ENCODE measurements at regions not wholly inside any gene's neighbourhood (a gene's known extent, or its start where the extent isn't known, plus 50 kb on each side); places are given as distances from the start of the nearest gene placed in this dataset.

- Histone ChIP-seq H3K27ac (no peak overlapping the region), H3K4me3 (no peak overlapping the region)
Observed at GRCh38 chr18:1455605-1456004, 550.9 kb downstream of the ADCYAP1 start.

- Histone ChIP-seq H3K4me3 (no peak overlapping the region), H3K27ac (no peak overlapping the region)
Observed at GRCh38 chr18:1458547-1458946, 553.9 kb downstream of the ADCYAP1 start.

- Histone ChIP-seq H3K4me3 (no peak overlapping the region), H3K27ac (no peak overlapping the region)
Observed at GRCh38 chr18:1463981-1464380, 559.3 kb downstream of the ADCYAP1 start.

- Histone ChIP-seq H3K27ac (no peak overlapping the region), H3K4me3 (no peak overlapping the region)
Observed at GRCh38 chr18:1464444-1465217, 560.0 kb downstream of the ADCYAP1 start.

DNA sequence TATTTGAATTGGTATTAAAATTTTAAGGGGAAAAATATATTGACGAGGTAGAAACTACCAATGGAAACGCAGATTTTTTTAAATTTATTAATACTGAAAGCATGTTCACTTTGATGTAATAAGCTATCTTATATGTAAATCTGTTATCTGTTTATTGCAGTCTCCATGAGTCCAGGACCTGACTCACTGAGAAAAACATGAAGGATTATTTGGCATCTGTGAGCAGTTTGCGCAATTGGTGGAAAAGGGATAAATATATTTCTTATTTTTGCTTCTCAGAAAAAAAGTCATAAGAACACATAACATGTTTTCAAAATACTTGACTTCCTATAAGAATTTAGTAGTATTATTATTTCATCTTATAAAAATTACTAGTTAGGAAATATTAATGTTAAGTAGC, 561.4 kb downstream of the ADCYAP1 start:
- Histone ChIP-seq H3K4me3 (no peak overlapping the region), H3K27ac (no peak overlapping the region)

GRCh38 chr18:1467461-1467964, 562.8 kb downstream of the ADCYAP1 start:
- Histone ChIP-seq H3K4me3 (no peak overlapping the region), H3K27ac (no peak overlapping the region)

GRCh38 chr18:1468550-1468949, 563.9 kb downstream of the ADCYAP1 start:
- H3K27ac ChIP-seq: no peak overlapping the region
- H3K4me3 ChIP-seq: no peak overlapping the region

GRCh38 chr18:1475867-1476266, 571.2 kb downstream of the ADCYAP1 start:
- no peak overlapping the region for H3K4me3 ChIP-seq
- no peak overlapping the region for H3K27ac ChIP-seq

- H3K4me3 ChIP-seq: no peak overlapping the region
- no peak overlapping the region for H3K27ac ChIP-seq
Observed at GRCh38 chr18:1480309-1480708, 575.6 kb downstream of the ADCYAP1 start.

DNA sequence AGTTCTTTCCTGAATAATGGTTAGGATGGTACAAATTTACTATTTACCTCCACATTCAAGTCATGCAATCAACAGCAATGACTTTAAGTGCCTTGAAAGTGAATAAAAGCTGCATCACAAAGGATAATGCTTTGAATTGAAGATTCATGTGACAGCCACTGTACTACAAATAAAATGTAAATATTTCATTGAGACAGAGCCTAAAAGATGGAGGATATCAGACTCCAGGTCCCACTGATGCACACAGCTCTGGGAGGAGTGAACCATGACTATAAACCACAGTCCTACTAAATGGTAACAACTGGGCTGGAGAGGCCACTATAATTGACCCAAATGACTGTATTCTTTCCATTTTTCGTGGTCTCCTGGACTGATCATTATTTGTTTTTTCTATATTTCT, 576.9 kb downstream of the ADCYAP1 start:
- H3K4me3 ChIP-seq: no peak overlapping the region
- no peak overlapping the region for H3K27ac ChIP-seq

- H3K4me3 ChIP-seq: no peak overlapping the region
- no peak overlapping the region for H3K27ac ChIP-seq
Observed at GRCh38 chr18:1483385-1483784, 578.7 kb downstream of the ADCYAP1 start.

GRCh38 chr18:1487457-1487856, 582.8 kb downstream of the ADCYAP1 start:
- H3K4me3 ChIP-seq: no peak overlapping the region
- H3K27ac ChIP-seq: no peak overlapping the region

GRCh38 chr18:1488394-1488793, 583.7 kb downstream of the ADCYAP1 start:
- H3K4me3 ChIP-seq: no peak overlapping the region
- H3K27ac ChIP-seq: no peak overlapping the region

GRCh38 chr18:1488957-1489356, 584.3 kb downstream of the ADCYAP1 start:
- Histone ChIP-seq H3K4me3 (no peak overlapping the region), H3K27ac (no peak overlapping the region)

GRCh38 chr18:1495387-1495786, 590.7 kb downstream of the ADCYAP1 start:
- Histone ChIP-seq H3K4me3 (no peak overlapping the region), H3K27ac (no peak overlapping the region)

- Histone ChIP-seq H3K27ac (no peak overlapping the region), H3K4me3 (no peak overlapping the region)
Observed at GRCh38 chr18:1496096-1496495, 591.4 kb downstream of the ADCYAP1 start.

DNA sequence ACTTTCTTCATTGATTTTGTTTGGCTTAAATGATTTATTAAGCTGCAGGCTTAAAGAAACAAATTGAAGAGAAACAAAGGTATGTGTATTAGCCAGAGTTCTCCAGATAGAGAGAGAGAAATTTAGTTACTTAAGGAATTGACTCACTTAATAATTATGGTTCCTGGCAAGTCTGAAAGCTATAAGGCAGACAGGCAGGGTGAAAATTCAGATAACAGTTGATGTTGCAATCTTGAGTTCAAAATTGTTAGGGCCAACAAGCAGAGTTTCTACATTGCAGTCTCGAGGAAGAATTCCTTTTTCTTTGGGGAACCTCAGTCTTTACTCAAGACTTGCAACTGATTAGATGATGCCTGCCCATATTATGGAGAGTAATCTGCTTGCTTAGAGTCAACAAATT, 593.5 kb downstream of the ADCYAP1 start:
- Histone ChIP-seq H3K4me3 (no peak overlapping the region), H3K27ac (no peak overlapping the region)

DNA sequence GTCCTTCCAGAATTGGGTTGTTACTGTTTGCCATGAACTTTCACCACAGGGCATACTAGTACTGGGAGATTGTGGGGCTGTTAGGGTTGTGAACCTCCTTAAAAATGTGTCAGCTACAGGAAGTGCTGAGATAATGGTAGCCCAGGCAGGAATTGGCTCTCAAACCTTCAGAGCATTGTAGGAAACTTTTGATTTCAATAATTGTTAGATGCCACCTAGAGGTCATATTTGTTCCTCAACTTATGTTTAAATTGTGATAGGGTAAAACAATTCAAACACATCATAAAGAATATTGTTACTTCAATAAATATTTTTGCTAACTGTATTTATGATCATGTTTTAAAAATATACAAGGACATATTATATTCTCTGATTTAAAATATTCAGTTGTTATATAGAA, 594.6 kb downstream of the ADCYAP1 start:
- Histone ChIP-seq H3K4me3 (no peak overlapping the region), H3K27ac (no peak overlapping the region)

- Histone ChIP-seq H3K4me3 (no peak overlapping the region), H3K27ac (no peak overlapping the region)
Observed at GRCh38 chr18:1503847-1504246, 599.2 kb downstream of the ADCYAP1 start.

- Histone ChIP-seq H3K27ac (no peak overlapping the region), H3K4me3 (no peak overlapping the region)
Observed at GRCh38 chr18:1505856-1506255, 601.2 kb downstream of the ADCYAP1 start.

- H3K4me3 ChIP-seq: no peak overlapping the region
- H3K27ac ChIP-seq: no peak overlapping the region
Observed at GRCh38 chr18:1510542-1511179, 606.0 kb downstream of the ADCYAP1 start.

Data from skin epidermis (tissue), 12 donors.